ENCODE measurements at regions not wholly inside any gene's neighbourhood (a gene's known extent, or its start where the extent isn't known, plus 50 kb on each side); places are given as distances from the start of the nearest gene placed in this dataset.
"Not testable (repeated sequence)": the region's sequence is repeated elsewhere in the genome, so short reads cannot be mapped to it uniquely, and the experiment has no call there.

DNA sequence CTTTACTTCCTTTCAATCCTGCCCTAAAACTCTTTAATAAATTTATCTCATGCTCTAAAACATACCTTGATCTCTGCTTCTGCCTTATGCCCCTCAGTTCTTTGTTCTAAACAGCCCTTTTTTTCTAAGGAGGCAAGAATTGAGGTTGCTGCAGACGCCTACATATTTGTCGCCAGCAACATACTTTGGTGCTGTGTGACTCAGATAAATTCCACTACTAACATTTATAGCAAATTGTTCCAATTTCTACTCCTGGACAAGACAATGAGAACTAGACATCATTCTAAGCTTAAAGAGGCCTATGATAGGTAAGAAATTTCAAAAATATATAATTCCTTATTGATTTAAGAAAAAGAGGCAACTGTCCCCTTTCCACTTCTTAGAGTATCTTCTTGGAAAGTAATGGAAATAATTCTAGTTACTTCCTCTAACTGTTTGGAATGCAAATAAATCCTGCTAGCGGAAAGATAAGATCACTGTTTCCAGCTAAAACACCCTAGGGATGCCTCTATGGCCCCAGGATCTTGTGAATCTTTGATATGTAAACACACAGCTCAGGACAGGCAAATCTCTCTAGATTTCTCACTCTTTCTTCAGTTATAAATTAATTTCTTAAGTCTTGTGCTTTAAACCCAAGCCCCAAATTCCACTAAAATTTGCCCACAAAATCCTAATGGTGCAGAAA lies 869.1 kb downstream of the KCNT2 start:
- DNase-seq: no peak

DNA sequence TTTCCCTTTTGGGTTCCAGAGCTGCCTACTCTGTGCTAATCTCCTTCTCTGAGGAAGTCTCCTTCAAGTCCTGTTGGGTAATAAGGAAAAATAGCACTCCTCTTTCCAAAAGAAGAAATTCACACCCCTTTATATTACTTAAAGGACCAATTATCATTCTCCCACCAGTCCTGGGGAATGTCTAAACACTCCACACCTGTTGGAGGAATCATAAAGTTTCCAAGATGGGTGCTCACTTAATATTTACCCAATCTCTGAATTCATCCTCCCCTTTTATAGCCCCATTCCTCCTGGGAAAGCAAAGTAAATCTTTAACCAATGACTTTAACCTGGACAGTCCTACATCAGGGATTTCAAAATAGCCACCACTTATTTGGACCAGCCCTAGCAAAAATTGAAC lies 873.1 kb downstream of the KCNT2 start:
- no peak for DNase-seq

DNA sequence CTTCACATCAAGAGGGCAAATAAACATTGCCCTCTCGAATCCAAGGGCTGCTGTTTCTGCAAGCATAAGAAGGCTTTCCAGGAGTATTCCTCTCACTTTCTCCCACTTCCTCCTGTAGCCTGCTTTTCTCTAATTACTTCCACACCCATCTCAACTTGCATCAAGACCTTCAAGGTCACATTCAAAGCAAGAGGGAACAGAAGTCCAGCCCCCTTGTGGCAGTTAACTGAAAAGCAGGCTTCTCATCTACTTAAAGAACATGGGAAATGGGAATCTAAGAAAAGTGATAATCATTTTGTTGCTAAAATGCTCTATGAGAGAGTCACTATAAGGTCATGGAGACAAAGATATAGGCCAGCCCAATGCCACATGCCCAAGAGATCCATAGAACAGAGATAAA lies 874.4 kb downstream of the KCNT2 start:
- peak; percentile 4 for DNase-seq

DNA sequence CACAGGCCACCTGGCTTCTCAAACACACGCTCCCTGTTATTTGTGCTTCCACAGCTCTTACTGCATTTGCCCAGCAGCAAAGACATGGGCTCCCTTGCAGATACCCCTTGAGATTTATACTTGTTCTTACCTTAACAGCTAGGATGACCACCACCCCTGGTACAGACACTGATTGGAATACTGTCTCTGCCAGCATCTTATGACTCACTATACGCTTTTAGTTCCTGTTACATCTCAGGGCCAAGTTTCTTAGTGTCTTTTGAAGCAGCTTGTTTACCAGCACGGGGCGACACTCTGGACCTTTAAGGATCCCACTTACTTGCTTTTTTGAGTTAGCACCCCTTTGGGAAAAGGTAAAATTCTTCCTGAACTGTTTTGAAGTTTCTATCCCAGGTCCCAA lies 874.8 kb downstream of the KCNT2 start:
- no peak for DNase-seq

DNA sequence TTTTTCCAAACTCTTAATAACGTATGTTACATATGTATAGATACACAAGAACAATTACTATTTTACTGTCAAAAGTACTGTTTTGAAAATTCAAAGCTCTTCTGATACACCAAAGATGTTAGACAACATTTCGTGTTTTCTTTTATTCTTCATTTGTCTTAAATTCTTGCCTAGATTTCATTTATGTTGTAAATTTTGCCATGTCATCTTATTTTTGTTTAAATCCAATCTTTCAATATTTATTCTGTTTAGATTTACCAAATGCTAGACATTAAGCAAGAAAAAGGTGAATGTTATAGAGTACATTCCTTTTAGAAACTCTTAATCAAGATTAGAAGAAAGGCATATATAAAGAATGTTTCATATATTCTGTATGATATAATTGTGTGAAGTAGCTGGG lies 876.9 kb downstream of the KCNT2 start:
- no peak for DNase-seq

DNA sequence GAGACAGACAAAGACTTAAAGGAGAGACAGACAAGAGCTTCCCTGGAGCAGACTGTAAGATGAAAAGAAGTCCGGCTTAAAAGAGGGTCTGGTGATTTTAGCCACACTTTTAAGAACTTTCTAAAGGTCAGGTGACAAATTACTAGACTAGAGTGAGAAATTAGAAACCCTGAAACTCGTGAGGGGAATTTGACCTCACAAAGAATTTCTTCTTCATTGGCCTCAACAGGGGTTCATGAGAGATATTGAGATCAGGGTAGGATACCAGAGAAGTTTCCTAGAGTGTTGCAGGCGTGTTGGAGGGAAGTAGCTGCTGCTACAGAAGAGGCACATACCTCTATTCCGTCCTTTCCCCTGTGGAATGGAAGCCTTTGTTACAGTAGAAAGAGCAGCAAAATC lies 884.4 kb downstream of the KCNT2 start:
- no peak for DNase-seq

DNA sequence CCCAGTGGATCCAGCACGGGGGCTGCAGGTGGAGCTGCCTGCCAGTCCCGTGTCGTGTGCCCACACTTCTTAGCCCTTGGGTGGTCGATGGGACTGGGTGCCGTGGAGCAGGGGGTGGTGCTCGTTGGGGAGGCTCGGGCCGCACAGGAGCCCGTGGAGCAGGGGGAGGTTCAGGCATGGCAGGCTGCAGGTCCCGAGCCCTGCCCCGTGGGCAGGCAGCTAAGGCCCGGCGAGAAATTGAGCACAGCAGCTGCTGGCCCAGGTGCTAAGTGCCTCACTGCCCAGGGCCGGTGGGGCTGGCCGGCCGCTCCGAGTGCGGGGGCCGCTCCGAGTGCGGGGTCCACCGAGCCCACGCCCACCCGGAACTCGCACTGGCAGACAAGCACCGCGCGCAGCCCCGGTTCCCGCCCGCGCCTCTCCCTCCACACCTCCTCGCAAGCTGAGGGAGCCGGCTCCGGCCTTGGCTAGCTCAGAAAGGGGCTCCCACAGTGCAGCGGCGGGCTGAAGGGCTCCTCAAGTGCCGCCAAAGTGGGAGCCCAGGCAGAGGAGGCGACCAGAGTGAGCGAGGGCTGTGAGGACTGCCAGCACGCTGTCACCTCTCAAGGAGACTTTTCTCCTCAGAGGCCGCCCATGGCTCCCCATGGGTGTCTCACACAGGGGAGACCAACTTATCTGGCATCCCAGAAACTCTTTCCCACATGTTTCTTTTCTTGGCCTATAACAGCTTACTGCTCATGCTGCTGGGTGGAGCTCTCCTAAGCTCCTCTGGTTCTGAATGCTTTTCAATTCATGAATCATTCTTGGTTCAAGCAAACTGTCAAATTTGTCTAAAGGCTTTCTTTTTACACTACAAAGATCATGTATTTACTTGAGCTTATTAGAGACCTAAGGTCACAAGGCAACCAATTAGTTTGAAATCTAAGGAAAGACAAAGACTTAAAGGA lies 885.1 kb downstream of the KCNT2 start:
- not testable (repeated sequence) for DNase-seq

DNA sequence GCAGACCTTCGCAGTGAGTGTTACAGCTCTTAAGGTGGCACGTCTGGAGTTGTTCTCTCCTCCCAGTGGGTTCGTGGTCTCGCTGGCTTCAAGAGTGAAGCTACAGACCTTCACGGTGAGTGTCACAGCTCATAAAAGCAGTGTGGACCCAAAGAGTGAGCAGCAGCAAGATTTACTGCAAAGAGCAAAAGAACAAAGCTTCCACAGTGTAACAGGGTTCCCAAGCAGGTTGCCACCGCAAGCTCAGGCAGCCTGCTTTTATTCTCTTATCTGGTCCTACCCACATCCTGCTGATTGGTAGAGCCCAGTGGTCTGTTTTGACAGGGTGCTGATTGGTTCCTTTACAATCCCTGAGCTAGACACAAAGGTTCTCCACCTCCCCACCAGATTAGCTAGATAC lies 886.1 kb downstream of the KCNT2 start:
- DNase-seq: not testable (repeated sequence)

DNA sequence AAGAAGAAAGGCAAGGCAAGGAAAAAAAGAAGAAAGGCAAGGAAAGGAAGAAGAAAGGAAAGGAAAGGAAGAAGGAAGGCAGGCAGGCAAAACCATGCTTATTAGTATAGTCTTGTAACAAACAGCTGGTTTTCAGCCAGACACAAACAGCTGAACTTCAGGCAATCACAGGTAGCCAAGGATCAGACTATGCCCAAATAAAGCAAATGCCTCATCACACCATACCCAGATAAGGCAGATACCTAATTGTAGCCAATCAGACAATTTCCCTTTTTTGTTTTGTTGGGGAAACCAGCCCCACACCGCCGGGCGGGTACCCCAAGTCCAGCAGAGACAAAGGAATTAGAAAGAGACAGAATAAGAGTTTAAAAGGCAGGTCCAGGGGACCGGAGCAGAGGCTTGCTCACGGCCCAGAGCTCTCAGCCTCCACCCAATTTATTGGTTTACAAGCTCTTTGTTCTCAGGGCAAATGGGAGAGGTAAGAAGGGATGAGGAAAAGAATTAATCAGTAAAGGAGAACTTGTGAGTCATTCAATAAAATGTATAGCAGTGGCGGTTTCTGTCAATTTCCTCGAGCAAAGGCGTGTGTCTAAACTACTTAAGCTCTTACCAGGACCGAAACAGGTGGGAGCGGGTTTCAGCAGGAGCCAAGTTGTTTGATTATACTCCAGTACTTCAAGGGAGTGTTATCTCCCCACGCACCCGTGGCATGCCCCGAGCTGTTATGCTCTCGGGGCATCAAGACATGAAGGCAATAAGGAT lies 886.8 kb downstream of the KCNT2 start:
- no peak for DNase-seq

DNA sequence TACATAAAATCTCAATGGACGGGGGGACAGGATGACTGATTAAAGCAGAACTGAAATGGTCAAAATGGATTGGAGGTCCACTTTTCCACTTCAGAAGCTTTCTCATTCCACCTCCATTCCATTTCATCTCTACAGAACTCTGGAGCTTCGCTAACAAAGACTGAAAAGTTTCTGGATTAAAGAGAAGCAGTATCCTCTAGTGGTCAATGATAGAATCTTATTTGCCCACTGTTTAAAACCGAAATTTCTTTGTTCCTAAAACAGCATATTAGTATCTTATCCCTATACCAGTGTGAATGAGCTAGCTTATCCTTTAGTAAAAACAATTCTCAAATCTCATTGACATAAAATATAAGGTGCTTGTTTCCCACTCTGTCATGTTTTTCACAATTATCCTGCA lies 890.6 kb downstream of the KCNT2 start:
- no peak for DNase-seq

DNA sequence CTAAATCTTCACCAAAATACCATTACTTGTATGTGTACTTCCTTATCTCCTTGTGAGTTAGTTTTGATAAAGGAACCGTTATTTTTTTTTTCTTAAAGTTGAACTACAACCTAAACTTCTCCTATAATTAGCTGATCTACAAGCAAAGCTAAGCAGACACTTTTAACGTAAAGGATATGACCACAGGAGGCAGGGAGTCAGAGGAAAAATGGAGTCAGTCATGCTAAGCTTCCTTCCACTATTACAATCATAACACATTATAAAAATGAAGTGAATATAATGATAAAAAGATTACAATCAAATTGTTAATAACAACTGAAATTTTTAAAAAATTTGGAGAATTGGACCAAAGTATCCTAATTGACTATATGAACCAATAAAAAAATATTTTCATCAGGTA lies 892.6 kb downstream of the KCNT2 start:
- DNase-seq: no peak

DNA sequence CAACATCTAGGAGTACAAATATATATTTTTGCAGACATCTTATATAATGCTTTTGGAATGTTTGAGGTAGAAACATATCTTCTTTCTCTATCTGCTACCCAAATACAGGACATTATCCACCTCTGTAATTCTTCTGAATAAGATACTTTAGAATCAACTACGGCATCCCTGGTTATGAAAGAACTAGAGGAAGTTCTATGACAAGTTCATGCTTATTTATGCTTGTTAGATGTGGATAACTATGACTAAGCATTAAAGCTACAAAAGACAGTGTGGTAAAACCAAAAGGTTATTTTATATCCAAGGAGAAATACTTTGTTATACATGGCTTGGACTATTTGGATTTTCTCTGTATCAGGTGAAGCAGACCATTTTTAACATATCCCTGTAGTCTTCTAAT lies 894.0 kb downstream of the KCNT2 start:
- DNase-seq: no peak

DNA sequence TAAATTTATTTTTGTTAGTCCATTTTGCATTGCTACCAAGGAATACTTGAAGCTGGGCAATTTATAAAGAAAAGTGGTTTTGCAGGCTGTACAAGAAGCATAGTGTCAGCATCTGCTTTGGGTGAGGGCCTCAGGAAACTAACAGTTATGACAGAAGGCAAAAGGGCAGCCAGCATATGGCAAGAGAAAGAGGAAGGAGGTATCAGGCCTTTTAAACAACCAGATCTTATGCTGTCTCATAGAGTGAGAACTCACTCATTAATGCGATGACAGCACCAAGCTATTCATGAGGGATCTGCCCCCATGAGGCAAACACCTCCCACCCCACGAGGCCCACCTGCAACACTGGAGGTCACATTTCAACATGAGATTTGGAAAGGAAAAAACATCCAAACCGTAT lies 898.4 kb downstream of the KCNT2 start:
- DNase-seq: no peak

DNA sequence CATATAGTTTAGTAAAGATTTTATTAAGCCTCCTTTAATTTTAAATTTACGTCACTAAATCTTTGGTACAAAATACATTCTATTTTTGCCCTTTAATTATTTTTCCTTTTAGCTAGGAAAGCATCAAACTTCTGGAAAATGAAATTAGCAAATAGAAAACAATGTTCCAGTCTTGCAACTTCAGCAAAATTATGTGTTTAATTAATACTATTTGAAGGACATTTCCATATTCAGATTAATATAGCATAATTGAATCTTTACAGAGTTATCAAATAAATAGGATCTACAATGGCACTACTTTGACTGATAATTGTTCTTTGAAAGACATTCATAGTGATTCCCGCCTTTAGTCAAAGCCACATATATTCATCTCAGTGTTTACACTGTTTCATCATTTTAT lies 904.2 kb downstream of the KCNT2 start:
- no peak for DNase-seq

DNA sequence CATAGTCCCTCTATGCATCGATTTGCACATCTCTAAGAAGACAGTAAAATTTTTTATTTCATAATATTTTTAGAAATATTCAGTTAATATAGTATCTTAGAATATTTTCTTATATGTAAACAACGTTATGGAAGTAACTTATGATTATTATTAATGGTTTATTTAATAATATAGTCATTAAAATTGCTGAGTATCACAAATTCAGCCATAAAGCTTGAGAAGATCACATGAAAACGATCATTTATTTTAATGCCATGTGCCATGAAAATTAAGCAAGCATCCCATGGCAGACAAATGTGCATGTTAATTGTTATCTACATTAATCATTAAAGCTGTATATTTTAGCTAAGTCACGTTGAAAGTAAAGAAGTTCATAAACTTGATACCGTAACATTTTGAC lies 907.1 kb downstream of the KCNT2 start:
- no peak for DNase-seq

DNA sequence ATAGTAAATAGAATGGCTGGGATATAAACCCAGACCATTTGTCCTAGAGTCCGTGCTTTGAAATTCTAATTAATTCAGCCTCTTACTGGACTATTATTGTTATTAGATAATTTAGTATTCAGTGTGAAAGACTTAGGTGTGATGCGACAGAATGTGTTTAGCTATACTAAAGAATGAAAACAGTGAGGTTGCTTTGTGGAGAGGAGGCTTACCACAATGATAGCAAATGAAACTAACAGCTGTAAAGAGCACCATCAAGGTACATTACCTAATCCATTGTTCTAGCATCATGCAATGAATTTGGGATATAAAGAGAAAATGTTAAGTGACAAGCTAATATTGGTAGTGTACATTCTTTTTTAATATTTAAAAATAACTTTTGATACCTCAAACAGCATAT lies 911.1 kb downstream of the KCNT2 start:
- DNase-seq: no peak

DNA sequence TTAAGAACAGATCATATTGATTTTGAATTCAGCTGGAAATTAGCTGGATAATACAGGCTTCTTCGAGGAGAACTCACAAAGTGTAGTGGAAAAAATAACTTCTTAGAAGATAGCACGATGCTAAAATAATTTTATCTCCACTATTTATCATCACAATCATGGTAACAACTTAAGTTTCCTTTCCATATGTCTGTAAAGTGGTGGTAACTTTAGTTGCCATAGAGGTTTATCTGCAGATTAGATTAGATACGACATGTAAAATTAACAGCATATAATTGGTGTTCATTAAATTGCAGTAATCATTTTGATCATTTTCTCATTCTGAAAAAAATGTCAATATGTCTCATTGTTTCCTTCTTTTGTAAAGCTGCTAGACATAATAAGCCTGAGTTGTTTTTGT lies 921.5 kb downstream of the KCNT2 start:
- no peak for DNase-seq

DNA sequence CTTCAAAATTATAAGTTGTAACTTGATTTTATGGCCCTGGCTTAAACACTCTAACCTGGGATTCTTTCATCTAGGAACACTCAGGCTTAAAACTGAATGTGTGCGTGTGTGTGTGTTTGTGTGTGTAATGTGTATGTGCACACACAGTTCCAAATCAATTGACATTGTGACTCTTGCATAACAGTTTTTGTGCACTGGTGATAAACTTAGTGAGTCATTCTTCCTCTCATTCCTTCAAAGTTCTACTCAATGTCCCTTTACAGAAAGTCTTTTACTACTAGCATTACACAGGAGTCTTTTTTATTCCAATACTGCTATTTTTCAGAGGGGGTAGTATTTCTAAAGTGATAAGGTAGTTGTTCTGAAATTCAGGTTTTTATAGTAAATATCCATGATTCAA lies 943.6 kb downstream of the KCNT2 start:
- DNase-seq: no peak

DNA sequence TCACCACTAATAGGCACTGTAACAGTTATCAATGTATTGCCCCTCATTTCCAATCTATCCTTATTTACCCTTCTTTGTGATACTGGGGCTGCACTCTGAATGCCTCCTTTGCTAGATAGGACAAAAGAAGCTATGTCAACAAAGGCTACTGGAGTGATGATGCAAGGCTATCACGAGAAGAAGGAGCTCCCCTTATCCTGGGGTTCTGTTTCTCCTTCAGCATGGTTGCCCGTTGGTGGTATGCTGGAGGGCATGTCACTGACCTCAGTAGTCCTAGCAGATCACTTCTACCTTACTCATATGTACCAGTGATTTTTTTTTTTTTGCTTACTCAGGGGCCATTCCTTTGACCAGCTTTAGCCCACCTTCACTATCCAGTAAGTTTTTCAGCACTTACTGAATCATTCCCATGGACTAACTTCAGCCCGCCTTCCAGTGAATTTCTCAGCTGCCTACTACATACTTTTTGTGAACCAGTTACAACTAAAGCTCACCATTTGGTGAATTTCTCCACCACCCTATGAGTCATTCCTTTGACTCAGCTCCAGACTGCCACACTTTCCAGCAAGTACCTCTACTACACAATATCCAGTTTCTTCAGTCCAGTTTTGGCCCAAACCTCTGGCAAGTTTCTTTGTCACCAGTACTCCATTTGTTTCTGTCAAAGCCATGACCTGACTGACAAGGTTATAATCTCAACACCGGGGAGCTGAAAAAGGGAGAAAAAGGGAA lies 944.5 kb downstream of the KCNT2 start:
- DNase-seq: no peak

DNA sequence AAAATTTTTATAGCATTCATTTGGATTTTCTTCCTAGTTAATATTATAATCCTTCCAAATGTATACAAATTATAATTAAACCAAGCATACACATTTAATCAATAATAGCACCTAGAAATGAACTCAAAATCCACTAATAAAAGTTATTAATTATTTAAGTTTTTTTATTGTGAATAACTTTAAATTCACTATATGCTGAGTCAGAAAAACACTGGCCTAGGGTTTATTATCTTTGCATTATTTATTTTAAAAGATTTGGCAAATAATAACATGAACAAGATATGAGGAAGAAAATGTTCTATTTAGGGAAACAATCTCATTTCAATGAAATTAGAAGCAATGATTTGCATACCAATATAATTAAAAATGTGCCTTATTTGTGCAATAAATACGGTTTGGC lies 951.5 kb downstream of the KCNT2 start:
- no peak for DNase-seq

DNA sequence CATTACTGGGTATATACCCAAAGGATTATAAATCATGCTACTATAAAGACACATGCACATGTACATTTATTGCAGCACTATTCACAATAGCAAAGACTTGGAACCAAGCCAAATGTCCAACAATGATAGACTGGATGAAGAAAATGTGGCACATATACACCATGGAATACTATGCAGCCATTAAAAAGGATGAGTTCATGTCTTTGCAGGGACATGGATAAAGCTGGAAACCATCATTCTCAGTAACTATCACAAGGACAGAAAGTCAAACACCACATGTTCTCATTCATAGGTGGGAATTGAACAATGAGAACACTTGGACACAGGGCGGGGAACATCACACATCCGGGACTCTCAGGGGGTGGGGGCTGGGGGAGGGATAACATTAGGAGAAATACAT lies 959.4 kb downstream of the KCNT2 start:
- not testable (repeated sequence) for DNase-seq

DNA sequence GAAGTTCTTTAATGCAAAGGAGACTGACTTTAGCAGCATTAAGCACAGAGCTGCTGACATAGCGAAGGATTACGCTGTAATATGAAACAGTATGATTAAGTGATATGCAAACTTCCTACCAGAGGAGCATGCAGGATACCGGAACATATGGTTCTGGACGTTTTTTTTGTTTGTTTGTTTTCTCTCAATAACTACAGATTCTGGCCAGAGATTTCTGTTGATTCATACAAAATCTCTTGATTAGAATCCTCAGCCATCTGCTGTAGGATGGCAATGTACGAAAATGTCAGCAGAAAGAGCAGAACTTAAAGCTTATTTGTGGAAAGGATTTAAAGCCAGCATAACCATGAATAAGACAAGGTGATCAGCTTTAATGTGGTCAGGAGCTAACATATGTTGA lies 970.7 kb downstream of the KCNT2 start:
- no peak for DNase-seq

DNA sequence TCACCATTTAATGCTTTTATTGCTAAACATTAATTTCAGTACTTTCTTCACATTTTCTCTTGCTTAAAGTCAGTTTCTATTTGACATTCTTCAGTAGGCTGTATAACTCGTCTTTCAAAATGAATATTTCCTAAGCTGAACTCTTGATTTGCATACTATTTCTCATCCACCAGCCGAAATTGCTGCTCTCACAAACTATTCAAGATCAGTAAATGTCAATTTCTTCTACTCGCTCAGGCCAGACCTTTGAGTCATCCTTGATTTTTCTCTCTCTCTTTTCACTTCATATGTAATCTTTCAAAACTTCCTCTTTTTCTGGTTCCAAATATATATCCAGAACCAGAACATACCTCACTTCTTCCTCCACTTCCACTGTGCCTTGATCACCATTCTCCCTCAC lies 990.0 kb downstream of the KCNT2 start:
- peak; percentile 1 for DNase-seq
